Astrocyte (in vitro differentiated cells and primary cell): ENCODE measurements at regions not wholly inside any gene's neighbourhood (a gene's known extent, or its start where the extent isn't known, plus 50 kb on each side); places are given as distances from the start of the nearest gene placed in this dataset.

Experiments used
- DNase-seq: peaks from one replicate; pipeline ENCODE4 v3.0.0-alpha.2; 2010; ENCODE audit warnings: low read depth
- FAIRE-seq: peaks from 2 replicates; lab custom pipeline; 2011; peaks lifted over from hg19 to GRCh38; lab: Jason Lieb, UNC
- H2AFZ ChIP-seq: 2 replicates; pipeline ENCODE4 v1.6.0; 2012; ENCODE audit warnings: low read depth, low read length, inconsistent platforms
- H3K27ac ChIP-seq: 2 replicates; pipeline ENCODE4 v1.5.1; 2011; ENCODE audit warnings: low read depth, low read length, inconsistent platforms
- H3K27me3 ChIP-seq: 2 replicates; pipeline ENCODE4 v1.6.0; 2011; ENCODE audit warnings: low read length, inconsistent platforms; ENCODE audit not compliant: insufficient read depth
- H3K36me3 ChIP-seq: 2 replicates; pipeline ENCODE4 v1.5.1; 2011; ENCODE audit warnings: low read length, inconsistent platforms; ENCODE audit not compliant: insufficient read depth
- H3K4me1 ChIP-seq: 2 replicates; pipeline ENCODE4 v1.5.1; 2011; ENCODE audit warnings: low read length, inconsistent platforms; ENCODE audit not compliant: insufficient read depth
- H3K4me2 ChIP-seq: 2 replicates; pipeline ENCODE4 v1.6.0; 2012; ENCODE audit warnings: low read length, inconsistent platforms
- H3K4me3 ChIP-seq: 2 replicates; pipeline ENCODE4 v1.5.1; 2011; ENCODE audit warnings: low read depth, mild to moderate bottlenecking, low read length, inconsistent platforms; ENCODE audit not compliant: insufficient read depth
- H3K79me2 ChIP-seq: 2 replicates; pipeline ENCODE4 v1.6.0; 2012; ENCODE audit warnings: mild to moderate bottlenecking, low read length, inconsistent platforms; ENCODE audit not compliant: insufficient read depth
- H3K9ac ChIP-seq: 2 replicates; pipeline ENCODE4 v1.6.0; 2012; ENCODE audit warnings: mild to moderate bottlenecking, low read length, inconsistent platforms
- H3K9me3 ChIP-seq: 2 replicates; pipeline ENCODE4 v1.5.1; 2012; ENCODE audit warnings: low read depth, mild to moderate bottlenecking, low read length, inconsistent platforms; ENCODE audit not compliant: insufficient read depth
- H4K20me1 ChIP-seq: 2 replicates; pipeline ENCODE4 v1.6.0; 2012; ENCODE audit warnings: low read length, inconsistent platforms; ENCODE audit not compliant: insufficient read depth
- H3K27ac Mint-ChIP-seq: one replicate; pipeline ENCODE4 v1.8.0; 2021; ENCODE audit warnings: mild to moderate bottlenecking, mixed read lengths; ENCODE audit not compliant: unreplicated experiment
- H3K27me3 Mint-ChIP-seq: one replicate; pipeline ENCODE4 v1.8.0; 2021; ENCODE audit warnings: low read depth, mixed read lengths; ENCODE audit not compliant: unreplicated experiment
- H3K36me3 Mint-ChIP-seq: one replicate; pipeline ENCODE4 v1.8.0; 2021; ENCODE audit warnings: low read depth, mixed read lengths; ENCODE audit not compliant: unreplicated experiment
- H3K4me1 Mint-ChIP-seq: one replicate; pipeline ENCODE4 v1.8.0; 2021; ENCODE audit warnings: low read depth, mixed read lengths; ENCODE audit not compliant: unreplicated experiment
- H3K4me3 Mint-ChIP-seq: one replicate; pipeline ENCODE4 v1.8.0; 2021; ENCODE audit warnings: mild to moderate bottlenecking, moderate library complexity, mixed read lengths; ENCODE audit not compliant: unreplicated experiment
- H3K9me3 Mint-ChIP-seq: one replicate; pipeline ENCODE4 v1.8.0; 2021; ENCODE audit warnings: mild to moderate bottlenecking, mixed read lengths; ENCODE audit not compliant: unreplicated experiment
- CTCF ChIP-seq: IDR thresholded peaks from 2 replicates; pipeline ENCODE4 v1.5.1; 2011; ENCODE audit warnings: low read depth, mild to moderate bottlenecking, inconsistent platforms, low read length, moderate library complexity; ENCODE audit not compliant: insufficient read depth
- EZH2 ChIP-seq: IDR thresholded peaks from 2 replicates; pipeline ENCODE4 v1.6.1; 2012; ENCODE audit warnings: mild to moderate bottlenecking, low read length, inconsistent platforms; ENCODE audit not compliant: insufficient read depth

GRCh38 chr2:129334128-129334527 lies 645.3 kb upstream of the RAB6C start:
- peaks cover 4% of the 10 kb centered on the region for H3K9me3 ChIP-seq
- no peaks in the 10 kb centered on the region for H4K20me1 ChIP-seq
- H3K36me3 Mint-ChIP-seq, result no peaks in the 10 kb centered on the region
- H3K27me3 Mint-ChIP-seq, result peaks cover 8% of the 10 kb centered on the region
- no peaks in the 10 kb centered on the region for H3K36me3 ChIP-seq
- FAIRE-seq (no peak), DNase-seq (no peak)
- H3K4me1 ChIP-seq, result no peaks in the 10 kb centered on the region
- no peak overlapping the region for H3K9ac ChIP-seq
- H3K4me3 Mint-ChIP-seq, result no peak overlapping the region
- H3K4me2 ChIP-seq, result no peak overlapping the region
- no peak overlapping the region for H2AFZ ChIP-seq
- H3K79me2 ChIP-seq, result no peaks in the 10 kb centered on the region
- H3K27me3 ChIP-seq, result no peaks in the 10 kb centered on the region
- no peaks in the 10 kb centered on the region for H3K9me3 Mint-ChIP-seq
- TF ChIP-seq CTCF (no peak), EZH2 (no peak)
- H3K27ac ChIP-seq, result no peak overlapping the region
- H3K27ac Mint-ChIP-seq, result no peak overlapping the region
- H3K4me1 Mint-ChIP-seq, result no peaks in the 10 kb centered on the region
- H3K4me3 ChIP-seq, result no peak overlapping the region

- Histone ChIP-seq H4K20me1 (no peaks in the 10 kb centered on the region), H3K9me3 (peaks cover 4% of the 10 kb centered on the region), H3K4me1 (no peaks in the 10 kb centered on the region), H3K4me3 (no peak overlapping the region), H3K36me3 (no peaks in the 10 kb centered on the region), H3K27me3 (no peaks in the 10 kb centered on the region), H3K79me2 (no peaks in the 10 kb centered on the region), H3K9ac (no peak overlapping the region), H2AFZ (no peak overlapping the region), H3K4me2 (no peak overlapping the region), H3K27ac (no peak overlapping the region)
- TF ChIP-seq CTCF (no peak), EZH2 (no peak)
- Mint-ChIP-seq H3K4me1 (no peaks in the 10 kb centered on the region), H3K27me3 (peaks cover 8% of the 10 kb centered on the region), H3K27ac (no peak overlapping the region), H3K36me3 (no peaks in the 10 kb centered on the region), H3K4me3 (no peak overlapping the region), H3K9me3 (no peaks in the 10 kb centered on the region)
- FAIRE-seq (no peak), DNase-seq (no peak)
These were observed 644.6 kb upstream of the RAB6C start for GRCh38 chr2:129334696-129335410.

GRCh38 chr2:129336276-129336675 lies 643.2 kb upstream of the RAB6C start:
- Mint-ChIP-seq H3K9me3 (peaks cover 5% of the 10 kb centered on the region), H3K4me3 (no peak overlapping the region), H3K27ac (no peak overlapping the region), H3K4me1 (no peaks in the 10 kb centered on the region), H3K27me3 (peaks cover 8% of the 10 kb centered on the region), H3K36me3 (no peaks in the 10 kb centered on the region)
- no peaks in the 10 kb centered on the region for H3K79me2 ChIP-seq
- H3K27me3 ChIP-seq, result no peaks in the 10 kb centered on the region
- H3K9ac ChIP-seq, result no peak overlapping the region
- H3K9me3 ChIP-seq, result peaks cover 4% of the 10 kb centered on the region
- H3K4me3 ChIP-seq, result no peak overlapping the region
- no peaks in the 10 kb centered on the region for H4K20me1 ChIP-seq
- FAIRE-seq (no peak), DNase-seq (no peak)
- no peak overlapping the region for H3K4me2 ChIP-seq
- no peaks in the 10 kb centered on the region for H3K36me3 ChIP-seq
- H3K27ac ChIP-seq, result no peak overlapping the region
- no peak overlapping the region for H2AFZ ChIP-seq
- no peak for TF ChIP-seq CTCF
- no peak for TF ChIP-seq EZH2
- H3K4me1 ChIP-seq, result no peaks in the 10 kb centered on the region
